CD4-positive, alpha-beta T cell treated with Interleukin-17A for 4 hours (primary cell): ENCODE measurements at regions not wholly inside any gene's neighbourhood (a gene's known extent, or its start where the extent isn't known, plus 50 kb on each side); places are given as distances from the start of the nearest gene placed in this dataset.
"Not testable (repeated sequence)": the region's sequence is repeated elsewhere in the genome, so short reads cannot be mapped to it uniquely, and the experiment has no call there.

Experiments used
- DNase-seq: peaks from one replicate; pipeline ENCODE4 v3.0.0-alpha.2; 2020; ENCODE audit warnings: mixed read lengths

GRCh38 chr6:126206504-126207246 is 133.2 kb upstream of the CENPW start:
- DNase-seq, result no peak

DNA sequence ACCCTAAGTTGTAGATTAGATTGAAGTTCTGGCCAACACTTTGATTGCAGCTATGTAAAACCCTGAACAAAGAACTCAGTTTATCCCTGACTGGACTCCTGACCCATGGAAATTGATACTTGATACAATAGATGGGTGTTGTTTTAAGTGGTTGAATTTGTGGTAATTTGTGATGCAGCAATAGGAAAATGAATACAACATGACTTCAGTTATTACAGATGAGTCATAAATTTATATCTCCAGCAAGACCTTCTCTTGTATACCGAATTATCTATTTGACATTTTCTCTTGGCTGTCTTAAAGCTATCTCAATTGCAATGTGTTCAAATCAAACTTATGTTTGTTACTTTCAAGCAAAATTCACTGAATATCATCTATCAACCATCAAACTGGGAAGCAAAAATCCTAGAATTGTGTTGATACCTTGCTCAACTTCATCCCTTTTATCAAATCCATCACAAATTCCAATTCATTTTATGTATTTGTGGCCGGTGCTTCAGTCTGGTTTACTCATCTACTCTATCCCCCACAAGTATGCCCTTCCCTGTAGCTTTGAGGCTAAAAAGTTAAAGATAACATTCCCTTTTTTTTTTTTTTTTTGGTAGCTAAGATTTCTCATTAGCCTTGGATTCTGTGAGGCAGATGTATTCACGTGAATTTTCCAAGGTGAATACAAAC is 129.4 kb upstream of the CENPW start:
- no peak for DNase-seq

GRCh38 chr6:126217497-126217896 is 122.4 kb upstream of the CENPW start:
- DNase-seq, result no peak

GRCh38 chr6:126220901-126221300 is 119.0 kb upstream of the CENPW start:
- not testable (repeated sequence) for DNase-seq

- DNase-seq, result no peak
These were observed 111.8 kb upstream of the CENPW start for GRCh38 chr6:126227833-126228702.

- no peak for DNase-seq
These were observed 107.2 kb upstream of the CENPW start for GRCh38 chr6:126232671-126233070.

- DNase-seq, result no peak
These were observed 106.7 kb upstream of the CENPW start for GRCh38 chr6:126233192-126233591.

GRCh38 chr6:126235363-126235762 is 104.6 kb upstream of the CENPW start:
- no peak for DNase-seq

DNA sequence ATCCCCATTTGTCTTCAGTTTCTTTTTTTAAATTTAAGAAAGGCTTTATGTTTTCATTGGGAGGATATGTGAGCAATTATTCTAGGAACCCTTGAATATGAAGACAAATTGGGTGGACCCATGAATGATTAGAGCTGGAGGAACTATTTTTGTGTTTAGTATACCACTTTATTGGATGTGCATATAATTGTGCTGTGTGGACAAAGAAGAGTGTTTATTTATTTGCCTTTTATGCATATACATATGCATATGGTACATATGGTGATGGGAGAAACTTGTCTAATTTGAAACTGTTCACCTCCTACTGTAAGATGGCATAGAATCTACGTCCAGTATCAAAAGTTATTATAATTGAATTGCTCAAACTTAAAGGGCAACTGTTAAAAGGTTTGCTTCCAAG is 94.8 kb upstream of the CENPW start:
- DNase-seq, result no peak

DNA sequence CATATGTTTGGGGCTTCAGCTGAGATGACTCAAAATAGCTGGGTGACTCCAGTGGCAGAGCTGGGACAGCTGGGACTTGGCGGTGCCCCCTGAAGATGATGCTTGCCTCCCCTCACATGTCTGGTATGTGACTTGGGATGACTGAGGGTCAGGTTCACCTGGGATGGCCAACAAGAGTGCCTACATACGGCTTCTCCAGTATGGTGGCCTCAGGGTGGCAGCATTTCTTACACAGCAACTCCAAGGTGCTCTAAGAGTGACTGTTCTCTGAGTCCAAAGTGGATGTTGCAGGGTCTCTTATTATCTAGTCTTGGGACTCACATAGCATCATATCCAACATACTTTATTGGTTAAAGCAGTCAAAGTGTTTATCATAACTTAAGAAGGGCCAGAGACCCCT is 87.8 kb upstream of the CENPW start:
- DNase-seq, result no peak

DNA sequence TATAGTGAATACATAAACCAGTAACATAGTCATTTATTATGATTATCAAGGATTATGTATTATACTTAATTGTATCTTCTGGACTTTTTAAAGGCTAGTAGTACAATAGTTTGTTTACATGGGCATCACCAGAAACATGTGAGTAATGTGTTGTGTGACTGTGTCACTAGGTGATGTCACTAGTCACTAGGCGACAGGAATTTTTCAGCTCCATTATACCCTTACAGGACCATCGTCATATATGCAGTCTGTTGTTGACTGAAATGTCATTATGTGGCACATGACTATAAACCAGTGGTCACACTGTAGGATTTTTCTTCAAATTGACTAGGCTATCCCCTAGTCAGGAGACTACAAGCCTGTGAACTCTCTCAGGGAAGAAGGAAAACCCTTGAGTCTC is 86.5 kb upstream of the CENPW start:
- DNase-seq, result no peak

DNA sequence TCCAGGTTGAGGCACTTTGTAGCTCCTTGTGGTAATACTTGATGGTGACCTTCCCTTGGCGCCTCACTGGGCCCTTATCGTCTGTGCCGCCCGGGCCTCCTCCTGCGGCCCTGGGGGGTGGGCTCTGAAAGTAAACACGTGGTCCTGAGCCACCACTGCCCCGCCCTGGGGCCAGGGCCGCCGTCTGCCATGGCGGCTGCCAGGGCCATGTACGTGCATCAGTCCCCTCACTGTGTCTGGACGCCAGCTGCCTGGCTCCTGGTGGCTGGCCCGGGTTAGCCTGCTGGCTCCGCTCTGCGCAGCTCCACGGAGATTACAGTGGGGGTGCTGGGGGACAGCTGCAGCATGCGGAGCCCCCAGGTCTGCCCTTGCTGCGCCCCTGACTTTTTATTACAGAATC is 81.8 kb upstream of the CENPW start:
- no peak for DNase-seq

- DNase-seq, result no peak
These were observed 78.0 kb upstream of the CENPW start for GRCh38 chr6:126261792-126262421.

DNA sequence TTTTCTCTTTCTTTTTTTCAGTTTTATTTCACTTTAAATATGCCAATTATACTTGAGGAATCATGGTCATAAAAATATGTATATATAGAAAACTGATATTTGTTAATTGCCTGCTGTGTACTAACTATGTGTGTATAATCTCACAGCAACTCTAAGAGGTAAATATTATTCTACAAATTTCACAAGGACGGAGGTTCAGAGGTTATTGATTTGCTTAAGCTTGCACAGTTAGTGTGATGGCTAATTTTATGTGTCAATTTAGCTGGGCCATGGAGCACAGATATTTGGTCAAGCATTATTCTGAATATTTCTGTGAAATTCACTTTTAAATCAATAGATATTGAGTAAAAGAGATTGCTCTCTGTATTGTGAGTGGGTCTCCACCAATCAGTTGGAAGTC is 75.7 kb upstream of the CENPW start:
- DNase-seq, result no peak

DNA sequence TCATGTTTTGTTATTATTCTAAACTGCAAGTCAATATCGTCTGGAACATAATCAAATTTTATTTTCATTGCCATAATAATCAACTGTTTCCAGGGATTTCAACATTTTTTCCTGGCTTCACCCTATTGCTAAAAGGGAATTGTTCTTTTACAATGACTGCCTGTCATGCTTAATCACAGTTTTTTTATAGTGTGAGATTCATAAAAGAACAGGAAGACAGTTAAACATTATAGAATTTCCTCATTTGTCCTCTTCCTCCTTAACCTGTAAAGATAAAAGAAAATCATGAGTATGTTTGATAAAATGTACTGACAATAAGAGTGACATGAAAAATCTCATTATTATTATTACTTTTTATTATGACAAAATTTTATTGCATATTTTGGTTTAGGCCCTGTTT is 73.3 kb upstream of the CENPW start:
- DNase-seq, result no peak

- no peak for DNase-seq
These were observed 72.3 kb upstream of the CENPW start for GRCh38 chr6:126267626-126268025.

- DNase-seq, result no peak
These were observed 71.8 kb upstream of the CENPW start for GRCh38 chr6:126268092-126268491.

DNA sequence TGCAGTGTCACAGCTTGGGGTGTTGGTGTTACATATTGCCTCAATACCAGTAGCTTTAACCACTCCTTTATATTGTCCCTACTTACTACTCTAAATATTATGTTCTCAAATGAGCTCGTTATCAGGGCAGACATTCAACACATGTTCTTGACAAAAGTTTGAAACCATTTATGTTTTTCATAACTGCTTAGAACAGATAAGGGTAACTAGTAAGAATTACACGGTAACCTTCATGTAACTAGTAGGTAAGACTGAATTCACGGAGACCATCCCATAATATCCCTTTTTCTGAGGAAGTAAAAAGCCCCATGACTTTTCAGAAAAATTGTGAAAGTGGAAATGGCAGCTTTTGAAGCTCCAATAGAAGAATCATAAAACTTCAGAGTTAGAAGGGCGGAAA is 59.6 kb upstream of the CENPW start:
- no peak for DNase-seq

DNA sequence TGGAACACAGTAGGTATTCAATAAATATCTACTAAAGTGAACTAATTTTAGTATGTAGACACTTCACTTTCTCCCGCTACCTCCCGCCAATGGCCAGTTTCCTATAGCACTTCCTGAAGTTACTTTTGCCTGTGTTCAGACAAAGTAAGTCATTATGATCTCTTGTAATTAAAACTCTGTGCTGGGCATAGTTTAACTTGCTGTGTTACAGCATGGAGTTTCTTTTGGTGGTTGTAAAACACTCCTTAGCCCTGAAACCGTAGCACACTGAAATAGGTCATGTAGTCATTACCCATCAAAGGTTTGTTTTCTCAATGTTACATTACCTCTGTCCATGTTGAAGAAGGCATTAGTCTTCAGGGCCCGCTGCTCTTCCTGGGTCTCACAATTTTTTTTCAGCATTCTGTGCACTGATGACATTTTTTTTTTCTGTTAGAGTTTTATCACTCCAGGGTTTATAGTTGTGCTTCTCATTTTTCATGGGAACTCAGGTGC is 54.0 kb upstream of the CENPW start:
- no peak for DNase-seq
